GM18951 (cell line): ENCODE measurements at regions not wholly inside any gene's neighbourhood (a gene's known extent, or its start where the extent isn't known, plus 50 kb on each side); places are given as distances from the start of the nearest gene placed in this dataset.

Experiments used
- POLR2A ChIP-seq: IDR thresholded peaks from 4 replicates; pipeline ENCODE4 v1.6.1; 2011; ENCODE audit warnings: mild to moderate bottlenecking; ENCODE audit not compliant: insufficient read length, insufficient read depth; ENCODE audit errors: extremely low read depth
- in situ Hi-C: fragments of 300-500 bp; cut with MboI; formaldehyde crosslinking; loops from one replicate; pipeline ENCODE4 v1.12.0; 2022; ENCODE audit warnings: low sequenced_read_pairs, mixed read lengths, inconsistent platforms; ENCODE audit not compliant: unreplicated experiment

DNA sequence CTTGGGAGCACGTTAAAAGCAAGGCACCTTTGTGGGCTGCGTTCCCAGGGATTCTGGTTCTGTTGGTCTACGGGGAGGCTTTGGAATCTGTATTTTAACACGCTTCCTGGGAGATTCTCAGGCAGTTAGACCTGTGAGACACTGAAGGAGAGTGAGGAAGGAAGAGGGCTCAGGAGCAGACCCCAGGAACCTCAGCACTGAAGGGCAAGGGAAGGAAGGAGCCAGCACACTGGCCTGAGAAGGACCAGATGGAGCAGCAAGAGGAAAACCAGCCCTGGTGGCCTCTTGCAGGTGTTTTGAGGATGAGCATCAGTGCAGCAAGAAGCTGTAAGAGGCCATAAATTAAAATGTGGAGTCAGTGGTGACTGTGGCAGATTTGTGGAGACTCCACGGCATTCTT lies 146.7 kb downstream of the RPLP1 start:
- TF ChIP-seq POLR2A = no peak
- in situ Hi-C loops = no loop called here

DNA sequence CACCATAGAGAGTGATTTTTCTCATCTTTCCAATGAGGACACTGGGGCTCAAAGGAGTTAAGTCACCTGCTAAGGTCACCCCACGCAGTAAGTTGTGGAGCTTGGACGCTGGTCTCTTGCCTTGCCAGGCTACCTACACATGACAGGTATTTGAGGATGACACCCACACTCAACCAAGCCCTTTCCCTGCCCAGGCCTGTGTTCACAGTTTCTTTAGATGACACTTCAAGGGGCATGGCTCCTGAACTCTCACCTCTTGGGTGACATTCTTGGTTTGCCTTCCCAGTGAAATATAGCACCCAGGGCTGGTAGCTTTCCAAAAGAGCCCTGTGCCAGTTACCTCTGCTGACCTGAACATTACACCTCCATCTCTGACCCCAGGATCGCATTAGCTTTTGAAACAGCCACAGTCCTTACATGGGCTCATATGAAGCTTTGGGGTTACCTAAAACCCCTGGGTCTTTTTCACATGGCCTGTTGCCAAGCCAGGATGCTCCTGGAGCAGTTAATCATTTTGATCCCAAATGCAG lies 148.0 kb downstream of the RPLP1 start:
- no peak for TF ChIP-seq POLR2A
- in situ Hi-C loops = no loop called here

GRCh38 chr15:69601711-69602504 lies 149.3 kb downstream of the RPLP1 start:
- in situ Hi-C loops = no loop called here
- TF ChIP-seq POLR2A = no peak

- in situ Hi-C loops = no loop called here
- TF ChIP-seq POLR2A = no peak
Measured at GRCh38 chr15:69602921-69603320, 150.3 kb downstream of the RPLP1 start.

- no peak for TF ChIP-seq POLR2A
- in situ Hi-C loops = no loop called here
Measured at GRCh38 chr15:69603369-69604071, 150.9 kb downstream of the RPLP1 start.

GRCh38 chr15:69604072-69604411 lies 151.4 kb downstream of the RPLP1 start:
- in situ Hi-C loops = no loop called here
- no peak for TF ChIP-seq POLR2A

DNA sequence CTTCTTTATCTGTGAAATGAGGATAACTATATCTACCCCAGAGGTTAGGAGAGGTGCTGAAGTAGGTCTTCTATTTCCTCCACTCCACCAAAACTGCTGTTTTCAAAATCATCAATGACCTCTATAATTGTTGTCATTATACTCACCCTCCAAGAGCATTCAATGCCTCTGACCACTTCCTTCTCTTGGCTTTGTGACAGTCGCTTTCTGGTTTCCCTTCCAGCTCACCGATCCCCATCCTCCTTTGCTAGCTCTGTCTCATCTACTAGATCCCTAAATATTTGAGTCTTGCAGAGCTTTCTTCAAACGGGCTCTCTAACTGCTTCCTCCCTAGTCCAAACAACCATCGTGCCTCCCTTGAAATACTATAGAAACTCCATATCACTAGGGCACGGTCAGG lies 153.5 kb downstream of the RPLP1 start:
- in situ Hi-C loops = no loop called here
- no peak for TF ChIP-seq POLR2A

- TF ChIP-seq POLR2A = no peak
- in situ Hi-C loops = no loop called here
Measured at GRCh38 chr15:69606921-69607500, 154.4 kb downstream of the RPLP1 start.

DNA sequence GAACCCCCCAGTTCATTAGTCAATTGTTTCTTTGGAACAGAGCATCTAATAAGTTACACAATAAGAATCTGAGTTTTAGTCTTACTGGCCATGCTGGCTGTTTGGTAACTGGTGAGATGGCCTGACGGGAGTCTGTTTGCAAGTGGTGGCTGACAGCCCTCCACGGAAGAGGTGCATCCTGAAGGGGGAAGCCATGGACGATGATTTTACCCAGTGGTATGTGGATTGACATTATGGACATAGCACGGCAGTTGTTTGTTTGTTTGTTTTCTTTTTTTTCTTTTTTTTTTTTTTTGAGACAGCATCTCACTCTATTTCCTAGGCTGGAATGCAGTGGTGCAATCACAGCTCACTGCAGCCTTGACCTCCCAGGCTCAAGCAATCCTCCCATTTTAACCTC lies 156.0 kb downstream of the RPLP1 start:
- in situ Hi-C loops = no loop called here
- TF ChIP-seq POLR2A = no peak

GRCh38 chr15:69609176-69609575 lies 156.6 kb downstream of the RPLP1 start:
- in situ Hi-C loops = no loop called here
- no peak for TF ChIP-seq POLR2A

DNA sequence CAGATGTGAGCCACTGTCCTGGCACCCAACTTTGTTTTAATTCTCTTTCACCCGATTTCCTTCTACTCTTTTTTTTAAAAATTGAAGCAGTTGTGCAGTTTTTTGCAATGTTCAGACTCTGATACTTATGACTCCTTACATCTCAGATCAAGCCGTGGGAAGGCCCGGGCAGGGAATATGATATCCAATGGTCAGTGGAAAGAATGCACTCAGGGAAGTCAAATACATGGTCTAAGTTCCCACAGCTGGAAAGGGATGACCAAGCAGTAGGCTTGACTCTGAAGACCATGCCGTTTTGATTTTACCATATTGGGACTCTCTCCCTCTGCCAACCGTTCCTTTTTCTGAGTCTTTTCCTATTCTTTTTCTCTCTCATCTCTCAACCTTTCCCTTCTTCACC lies 157.2 kb downstream of the RPLP1 start:
- in situ Hi-C loops = no loop called here
- TF ChIP-seq POLR2A = no peak

GRCh38 chr15:69610277-69610676 lies 157.7 kb downstream of the RPLP1 start:
- no peak for TF ChIP-seq POLR2A

DNA sequence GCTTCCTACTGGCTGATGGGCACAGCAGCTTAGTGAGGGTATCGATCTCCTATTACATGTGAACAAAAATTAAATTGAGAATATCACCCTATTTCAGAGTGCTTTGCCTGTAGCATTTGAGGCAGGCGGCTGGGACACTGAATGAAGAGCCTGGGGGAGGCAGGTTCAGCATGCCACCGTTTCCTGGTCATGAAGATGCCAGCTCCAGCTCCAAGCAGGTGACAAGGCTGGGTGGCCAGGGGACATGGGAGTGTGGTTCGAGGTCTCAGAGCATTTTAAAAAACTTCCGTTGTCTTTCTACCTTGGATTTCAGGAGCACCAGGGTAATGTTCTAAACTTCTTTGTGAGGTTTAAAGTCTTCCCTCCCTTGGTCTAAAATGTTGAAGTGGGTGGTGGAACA lies 158.2 kb downstream of the RPLP1 start:
- in situ Hi-C loops = no loop called here
- no peak for TF ChIP-seq POLR2A

More at GRCh38 chr15:69610277-69610676, 157.7 kb downstream of the RPLP1 start:
- in situ Hi-C loops = no loop called here
